GM18519 (cell line): ENCODE measurements at regions not wholly inside any gene's neighbourhood (a gene's known extent, or its start where the extent isn't known, plus 50 kb on each side); places are given as distances from the start of the nearest gene placed in this dataset.
A peak's percentile ranks its signal among the peaks of the same experiment; 100 is the strongest.
"Not testable (repeated sequence)": the region's sequence is repeated elsewhere in the genome, so short reads cannot be mapped to it uniquely, and the experiment has no call there.

ENCODE experiments used
- ATAC-seq: cut with Tn5 transposase; IDR thresholded peaks from one replicate; pipeline ENCODE4 v1.9.1; 2021; ENCODE audit warnings: mild to moderate bottlenecking, moderate library complexity; ENCODE audit not compliant: unreplicated experiment, low FRiP score

DNA sequence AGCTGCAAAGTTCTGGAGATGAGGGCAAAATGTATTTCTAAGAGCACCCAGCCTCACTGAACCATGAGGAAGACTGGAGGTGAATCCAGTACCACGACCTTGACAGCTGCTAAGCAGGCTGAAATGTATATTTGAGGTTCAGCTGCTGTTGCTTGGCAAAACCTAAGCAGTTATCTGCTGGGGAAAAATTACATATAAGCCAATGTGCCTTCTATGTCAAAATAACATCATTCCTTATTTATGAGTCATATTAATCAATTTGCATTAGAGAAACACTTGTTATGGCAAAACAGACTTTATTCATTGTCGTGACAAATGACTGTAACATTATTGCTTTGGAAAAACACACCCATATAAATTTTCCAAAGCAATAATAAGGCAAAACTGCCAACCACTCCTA is 560.5 kb upstream of the NR5A2 start:
- no peak for ATAC-seq

DNA sequence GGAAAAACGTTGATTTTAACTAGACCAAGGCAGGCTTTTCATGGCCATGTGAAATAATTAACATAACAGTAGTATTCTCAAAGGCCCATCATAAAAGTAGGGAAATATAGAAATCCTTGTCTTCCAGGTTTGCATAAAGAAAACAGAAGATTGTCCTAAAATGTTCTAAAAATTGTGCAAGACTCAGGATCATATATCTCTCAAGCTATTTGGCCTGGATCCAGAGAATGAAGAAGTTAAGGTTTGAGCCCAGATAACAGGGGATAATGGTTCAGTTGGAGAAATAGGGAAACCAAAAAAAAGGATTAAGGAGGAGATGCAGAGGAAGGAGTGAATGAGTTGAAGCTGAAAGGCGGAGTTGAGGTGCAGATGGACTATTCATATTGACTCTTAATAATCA is 555.5 kb upstream of the NR5A2 start:
- no peak for ATAC-seq

DNA sequence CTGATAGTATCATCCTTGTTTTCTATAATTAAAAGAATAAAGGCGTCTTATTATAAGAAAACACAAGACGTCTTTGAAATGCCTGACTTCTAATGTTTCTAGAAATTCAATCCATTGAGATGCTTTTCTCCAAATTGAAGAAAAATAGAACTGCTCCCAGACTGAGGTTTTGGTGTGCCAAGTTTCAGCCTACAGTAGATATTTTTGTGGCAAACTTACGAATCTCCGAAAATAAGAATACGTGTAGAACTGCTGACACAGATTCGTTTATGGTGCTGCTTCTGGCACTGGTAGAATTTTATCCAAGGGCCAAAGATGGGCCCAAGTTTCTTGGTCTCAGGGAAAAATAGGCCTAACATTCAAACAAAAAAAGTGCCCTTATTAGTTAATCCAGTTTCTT is 554.5 kb upstream of the NR5A2 start:
- no peak for ATAC-seq

DNA sequence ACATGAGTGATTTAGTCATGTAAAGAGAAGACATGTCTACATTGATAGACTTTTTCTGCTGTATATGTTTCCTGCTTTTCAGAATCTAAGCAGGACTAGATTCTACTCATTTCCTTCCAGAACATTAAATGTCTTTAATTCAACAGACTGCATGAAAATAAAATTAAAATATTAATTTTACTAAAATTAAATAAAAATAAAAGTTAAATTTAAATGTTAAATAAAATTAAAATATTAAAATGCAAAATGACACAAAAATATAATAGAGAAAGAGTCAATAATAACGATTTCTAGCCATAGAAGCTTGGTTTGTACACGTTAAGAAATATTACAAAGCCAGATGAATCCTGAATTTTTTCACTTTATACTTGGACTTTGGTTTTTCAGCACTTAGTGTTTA is 552.8 kb upstream of the NR5A2 start:
- no peak for ATAC-seq

DNA sequence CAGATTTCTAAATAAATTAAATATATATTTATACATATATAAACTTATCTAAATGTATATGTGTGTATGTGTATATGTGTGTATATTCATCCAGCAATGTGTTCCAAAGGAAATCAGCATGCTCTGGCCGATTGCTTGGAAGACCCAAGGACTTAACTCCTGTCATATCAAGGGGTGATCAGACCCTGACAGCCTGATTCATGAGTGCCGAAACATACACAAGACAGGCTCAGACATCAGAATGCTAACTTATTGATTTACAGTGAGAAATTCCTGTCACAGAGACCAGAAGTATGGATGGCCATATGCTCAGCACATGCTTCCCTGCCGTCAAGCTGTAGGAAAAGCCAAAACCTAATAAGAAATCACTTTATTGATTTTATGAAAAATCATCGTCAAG is 545.1 kb upstream of the NR5A2 start:
- ATAC-seq, result no peak

DNA sequence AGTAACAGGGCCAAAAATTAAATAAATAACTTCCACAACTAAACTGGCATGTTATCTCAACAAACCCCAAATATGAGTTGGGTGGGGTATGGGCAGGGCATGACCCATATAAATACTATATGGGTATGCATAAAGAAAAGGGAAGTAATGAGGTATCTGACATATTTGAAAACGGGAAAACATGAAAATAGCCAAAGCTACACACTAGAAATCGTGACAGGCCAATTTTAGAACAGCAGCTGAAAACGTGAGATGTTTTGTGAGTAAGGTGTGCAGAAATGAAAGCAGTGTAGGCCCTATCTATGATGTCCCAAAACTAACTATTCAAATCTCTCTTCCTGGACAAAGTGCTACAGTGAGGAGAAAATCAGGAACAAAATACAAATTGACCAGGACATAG is 537.9 kb upstream of the NR5A2 start:
- no peak for ATAC-seq

DNA sequence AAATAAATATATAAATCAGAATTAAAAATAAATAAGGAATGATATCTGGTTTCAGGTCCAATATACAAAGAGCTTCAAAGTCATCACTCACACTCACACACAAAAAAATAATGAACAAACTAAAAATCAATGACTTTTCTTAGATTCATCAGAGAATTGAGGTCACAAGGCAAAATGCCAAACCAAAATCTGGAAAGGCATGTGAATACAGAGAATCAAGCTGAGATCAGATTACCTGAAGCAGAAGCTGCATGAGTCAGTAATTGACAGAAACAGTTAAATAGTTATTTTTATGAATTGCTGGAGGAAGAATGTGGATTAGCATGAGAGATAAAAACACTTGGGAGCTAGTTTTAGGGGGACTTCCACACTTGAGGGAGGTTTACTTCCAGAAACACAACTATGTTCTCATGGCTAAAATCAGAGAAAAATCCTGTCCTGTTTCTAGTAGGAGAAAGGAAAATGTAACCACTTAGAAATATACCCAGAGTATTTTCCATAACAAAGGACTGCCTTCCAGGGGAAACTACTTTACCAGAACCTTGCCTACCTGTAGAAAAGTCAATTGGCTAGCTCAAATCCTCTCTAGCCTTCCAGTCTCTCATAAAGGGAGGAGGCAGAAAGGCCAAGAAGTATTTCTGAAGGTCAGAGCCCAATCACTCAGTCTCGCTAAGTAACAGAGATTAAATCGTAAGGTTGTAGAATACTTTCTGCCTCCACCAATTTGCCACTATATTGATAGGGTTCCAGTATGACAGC is 536.6 kb upstream of the NR5A2 start:
- ATAC-seq, result no peak

DNA sequence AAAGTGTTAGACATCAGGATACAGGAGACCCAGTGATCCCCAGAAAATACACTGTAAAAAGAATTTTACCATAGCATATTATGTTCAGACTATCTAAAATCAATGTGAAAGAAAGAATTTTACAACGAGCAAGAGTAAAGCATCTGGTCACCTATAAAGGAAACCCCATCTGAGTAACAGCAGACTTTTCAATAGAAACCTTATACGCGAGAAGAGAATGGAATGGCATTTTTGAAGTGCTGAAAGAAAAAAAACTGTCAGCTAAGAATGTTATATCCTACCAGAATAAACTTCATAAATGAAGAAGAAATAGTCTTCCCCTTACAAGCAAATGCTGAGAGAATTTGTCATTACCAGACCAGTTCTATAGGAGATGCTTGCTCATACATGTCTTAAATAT is 532.1 kb upstream of the NR5A2 start:
- no peak for ATAC-seq

DNA sequence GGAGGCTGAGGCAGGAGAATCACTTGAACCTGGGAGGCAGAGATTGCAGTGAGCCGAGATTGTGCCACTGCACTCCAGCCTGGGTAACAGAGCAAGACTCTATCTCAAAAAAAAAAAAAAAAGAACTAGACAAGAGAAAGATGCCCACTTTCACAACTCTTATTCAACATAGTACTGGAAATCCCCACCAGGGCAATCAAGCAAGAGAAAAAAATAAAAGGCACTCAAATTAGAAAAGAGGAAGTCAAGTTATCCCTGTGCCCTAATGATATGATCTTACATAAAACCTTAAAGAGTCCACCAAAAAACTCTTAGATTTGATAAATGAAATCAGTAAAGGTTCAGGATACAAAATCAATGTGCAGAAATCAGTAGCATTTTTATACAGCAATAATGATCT is 528.7 kb upstream of the NR5A2 start:
- peak; percentile 86 for ATAC-seq

DNA sequence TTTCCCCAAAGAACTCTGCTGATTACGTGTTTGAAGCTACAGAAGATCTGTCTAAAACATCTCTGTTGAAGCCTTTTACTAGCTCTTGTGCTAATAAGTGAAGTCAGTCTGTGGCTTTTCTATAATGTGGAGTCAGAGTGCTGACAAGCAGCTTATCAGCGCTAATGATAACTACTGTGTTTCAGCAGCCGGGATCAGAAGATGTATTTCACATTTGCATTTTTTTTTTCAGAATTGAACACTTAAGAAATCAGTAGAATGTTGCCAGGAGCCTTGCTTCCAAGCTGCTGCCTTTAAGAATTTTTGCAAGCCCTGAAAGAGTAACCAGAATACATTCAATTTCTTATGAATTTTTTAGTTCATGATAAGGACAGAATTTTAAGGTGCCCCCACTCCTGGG is 519.4 kb upstream of the NR5A2 start:
- ATAC-seq, result no peak

DNA sequence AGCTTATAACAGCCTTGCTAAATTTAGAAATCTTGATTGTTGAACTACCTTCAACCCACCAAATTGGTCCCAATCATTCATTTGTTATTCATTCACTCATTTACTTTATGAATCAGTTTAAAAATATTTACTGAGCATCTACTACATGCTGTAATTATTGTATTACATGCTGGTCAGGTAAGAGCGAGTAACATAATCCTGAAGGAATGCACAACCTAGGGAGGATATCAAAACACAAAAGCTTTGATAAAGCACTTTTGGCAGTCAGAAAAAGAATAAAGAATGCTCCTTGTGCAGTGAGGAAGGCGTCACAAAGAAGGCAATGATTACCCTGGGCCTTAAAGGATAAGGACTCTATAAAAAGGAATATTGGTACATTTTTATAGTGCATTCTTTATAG is 518.9 kb upstream of the NR5A2 start:
- ATAC-seq, result no peak

DNA sequence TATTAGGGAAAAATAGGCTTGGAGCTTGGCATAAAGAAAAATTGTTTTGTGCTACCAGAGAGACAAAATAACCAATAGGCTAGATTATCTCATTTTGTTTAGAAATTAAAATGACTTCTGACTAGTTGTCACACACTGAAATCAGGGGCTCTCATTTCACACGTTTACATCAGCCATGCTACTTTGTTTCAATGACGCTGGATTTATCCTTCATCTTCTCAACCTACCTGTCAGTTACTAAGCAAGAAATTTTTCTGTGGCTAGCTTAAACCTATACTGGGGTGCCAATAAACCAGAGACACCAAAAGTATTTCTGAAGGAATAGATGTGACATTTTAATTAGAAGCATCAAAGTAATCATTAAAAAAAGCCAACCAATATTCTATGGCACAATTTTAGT is 518.1 kb upstream of the NR5A2 start:
- no peak for ATAC-seq

DNA sequence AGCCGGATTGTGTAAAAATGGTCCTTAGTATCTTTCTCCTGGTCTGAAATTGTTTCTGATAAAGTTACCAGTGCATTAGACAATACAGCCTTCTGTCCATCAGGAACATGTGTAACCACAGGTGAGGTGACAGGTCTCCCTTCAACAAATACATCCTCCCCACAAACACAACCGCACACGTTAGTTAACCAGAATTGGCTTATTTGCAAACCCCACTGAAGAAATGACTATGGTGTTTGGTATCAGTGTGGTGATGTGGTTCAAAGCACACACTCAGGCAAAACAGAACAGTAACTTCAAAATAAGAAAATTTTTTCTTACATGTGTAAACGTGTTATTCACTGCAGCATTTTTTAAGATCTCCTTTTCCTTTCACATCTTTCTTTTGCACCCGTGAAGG is 517.2 kb upstream of the NR5A2 start:
- peak; percentile 96 for ATAC-seq

DNA sequence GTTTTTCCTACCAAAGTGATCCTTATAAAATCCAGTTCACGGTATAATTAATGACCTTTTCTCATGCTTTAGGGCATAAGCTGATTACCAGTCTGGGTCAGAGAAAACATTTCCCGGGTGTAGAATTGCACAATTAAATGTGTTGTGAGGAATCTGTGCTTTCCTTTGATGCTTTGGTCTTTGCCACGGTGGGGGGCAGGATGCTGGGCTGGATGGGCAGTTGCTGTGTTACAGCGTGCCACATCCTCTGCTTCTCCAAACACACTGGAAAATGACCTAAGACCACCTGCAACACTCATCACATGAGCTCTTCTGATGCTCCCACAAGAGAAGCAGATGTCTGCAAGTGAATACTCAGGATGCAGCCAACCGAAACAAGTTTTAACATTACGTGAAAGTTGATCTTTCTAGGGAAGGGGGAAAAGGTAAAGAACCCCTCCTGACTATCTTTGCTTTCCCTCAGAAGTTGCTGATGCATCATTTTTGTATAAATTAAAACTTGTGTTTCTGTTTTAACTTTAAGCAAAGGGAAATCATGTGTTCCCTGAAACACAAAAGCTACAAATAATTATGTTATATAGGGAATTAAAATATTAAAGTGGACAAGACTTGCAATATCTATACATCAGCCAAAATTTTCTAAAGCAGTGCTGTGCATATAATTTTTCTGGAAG is 515.3 kb upstream of the NR5A2 start:
- ATAC-seq, result no peak

DNA sequence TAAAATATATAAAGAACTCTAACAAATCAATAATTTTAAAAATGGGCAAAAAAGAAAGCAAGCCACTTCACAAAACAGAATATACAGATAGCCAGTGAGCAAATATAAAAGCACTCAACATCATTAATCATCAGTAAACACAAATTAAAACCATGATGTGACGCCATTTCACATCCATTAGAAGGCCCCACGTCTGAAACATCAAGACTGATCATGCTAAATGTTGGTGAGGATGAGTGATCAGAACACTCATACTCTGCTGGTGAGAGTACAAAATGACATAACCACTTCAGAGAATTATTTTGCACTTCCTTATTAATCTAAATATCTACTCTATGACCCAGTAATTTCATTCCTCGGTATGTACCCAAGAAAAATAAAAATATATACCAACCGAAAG is 512.2 kb upstream of the NR5A2 start:
- no peak for ATAC-seq

DNA sequence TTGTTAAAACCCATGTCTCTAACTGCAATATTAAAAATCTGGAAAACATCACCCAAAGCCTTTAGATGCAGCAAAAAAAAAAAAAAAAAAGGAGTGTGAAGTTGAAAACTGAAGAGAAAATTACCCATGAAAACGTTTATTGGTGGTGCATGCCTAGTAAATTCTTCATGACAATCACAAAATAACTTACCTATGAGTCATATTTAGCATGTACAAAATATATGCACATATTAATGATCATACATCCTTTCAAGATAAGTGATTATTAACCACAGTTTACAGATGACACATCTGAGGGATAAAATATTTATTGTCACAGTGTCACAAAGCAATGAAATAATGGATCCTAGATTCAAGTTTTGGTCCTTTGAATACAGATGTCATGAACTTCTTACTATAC is 505.2 kb upstream of the NR5A2 start:
- ATAC-seq, result no peak

DNA sequence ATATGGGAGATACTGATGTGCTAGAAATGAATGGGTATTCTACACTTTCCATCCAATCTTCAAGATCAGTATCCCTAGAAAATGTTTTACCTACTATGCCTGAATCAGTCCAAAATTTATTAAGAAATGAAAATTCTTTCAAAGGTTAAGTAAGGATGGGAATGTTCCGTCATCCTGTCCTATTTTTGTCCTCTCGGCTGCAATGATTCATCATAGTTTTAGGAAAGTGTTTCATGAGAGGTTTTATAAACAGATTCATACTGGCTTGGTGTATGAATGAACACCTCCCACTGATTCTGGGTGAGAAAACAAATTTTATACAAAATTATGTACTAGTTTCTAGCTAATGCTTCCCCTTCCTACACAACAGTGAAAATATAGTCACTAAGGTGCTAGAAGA is 504.6 kb upstream of the NR5A2 start:
- ATAC-seq, result no peak

DNA sequence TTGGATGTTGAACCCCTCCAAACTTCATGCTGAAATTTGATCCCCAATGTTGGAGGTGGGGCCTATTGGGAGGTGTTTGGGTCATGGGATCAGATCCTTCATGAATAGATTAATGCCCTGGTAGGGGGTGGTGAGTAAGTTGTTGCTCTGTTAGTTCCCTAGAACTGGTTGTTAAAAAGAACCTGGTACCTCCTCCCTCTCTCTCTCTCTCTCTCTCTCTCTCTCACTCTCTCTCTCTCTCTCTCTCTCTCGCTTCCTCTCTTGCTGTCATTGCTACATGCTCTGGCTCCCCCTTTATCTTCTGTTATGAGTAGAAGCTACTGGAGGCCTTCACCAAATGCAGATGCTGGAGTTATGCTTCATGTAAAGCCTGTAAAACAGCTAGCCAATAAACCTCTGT is 498.2 kb upstream of the NR5A2 start:
- ATAC-seq, result no peak

DNA sequence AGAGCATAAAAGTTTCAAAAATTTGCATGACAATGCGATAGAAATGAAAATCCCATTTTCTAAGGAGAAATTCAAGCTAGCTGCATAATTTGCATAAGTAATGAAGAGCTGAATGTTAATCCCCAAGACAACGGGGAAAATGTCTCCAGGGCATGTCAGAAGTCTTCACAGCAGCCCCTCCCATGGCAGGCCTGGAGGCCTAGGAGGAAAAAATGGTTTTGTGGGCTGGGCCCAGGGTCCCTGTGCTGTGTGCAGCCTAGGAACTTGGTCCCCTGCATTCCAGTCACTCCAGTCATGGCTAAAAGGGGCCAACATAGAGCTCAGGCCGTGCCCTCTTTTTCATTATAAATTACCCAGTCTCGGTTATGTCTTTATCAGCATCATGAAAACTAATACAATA is 494.1 kb upstream of the NR5A2 start:
- ATAC-seq, result not testable (repeated sequence)

DNA sequence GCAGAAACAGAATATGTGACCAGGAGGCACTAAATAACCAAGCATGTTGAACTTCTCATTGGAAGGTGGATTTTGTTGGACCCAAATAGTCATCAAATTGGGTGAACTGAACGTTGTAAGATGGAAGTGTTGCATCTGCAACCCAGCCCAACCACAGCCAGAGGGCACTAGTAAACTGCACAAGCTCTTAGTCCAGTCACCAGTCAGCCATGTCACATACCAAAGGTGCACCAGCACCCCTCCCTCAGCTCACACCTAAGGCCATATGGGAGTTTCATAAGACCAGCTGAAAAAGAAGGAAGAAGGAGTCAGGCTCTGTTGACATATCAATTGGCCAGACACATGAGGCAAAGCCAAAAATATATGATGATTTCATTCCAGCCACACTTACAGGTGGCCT is 481.7 kb upstream of the NR5A2 start:
- ATAC-seq, result no peak

DNA sequence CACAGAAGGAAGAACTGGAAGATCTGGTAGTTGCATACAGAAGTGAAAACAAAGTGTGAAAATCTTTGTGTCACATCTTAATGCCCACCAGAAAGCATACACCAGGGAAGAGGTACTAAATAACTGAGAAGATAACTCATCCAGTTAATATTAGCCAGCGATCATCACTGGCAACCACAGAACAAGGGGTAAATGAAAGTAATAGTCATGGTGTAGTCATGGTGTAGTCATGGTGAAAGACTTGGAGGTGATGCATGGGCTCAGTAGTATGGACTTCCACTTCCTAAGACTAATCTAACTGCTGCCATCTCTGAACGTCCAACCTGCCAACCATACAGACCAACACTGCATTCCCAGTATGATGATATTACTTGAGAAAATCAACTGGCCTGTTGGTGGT is 481.2 kb upstream of the NR5A2 start:
- no peak for ATAC-seq

DNA sequence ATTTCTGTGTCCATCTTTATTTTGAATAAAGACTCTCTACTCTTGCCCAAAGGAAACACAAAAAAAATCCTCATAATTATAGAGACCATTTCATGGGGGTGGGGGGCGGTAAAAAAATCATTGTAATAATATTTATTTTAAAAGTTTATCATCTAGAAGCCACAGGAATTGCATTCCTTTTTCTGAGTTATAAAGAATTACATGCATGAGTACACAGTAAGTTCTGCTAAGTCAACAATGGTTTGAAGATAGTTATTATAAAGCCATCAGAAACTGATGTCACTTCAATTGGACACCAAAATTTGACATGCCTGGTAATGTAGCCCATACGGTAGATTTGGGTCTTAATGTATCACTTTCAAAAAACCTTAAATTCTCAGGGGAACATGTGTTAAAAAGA is 478.1 kb upstream of the NR5A2 start:
- ATAC-seq, result no peak
